AG08395 (cell line): ENCODE measurements at regions not wholly inside any gene's neighbourhood (a gene's known extent, or its start where the extent isn't known, plus 50 kb on each side); places are given as distances from the start of the nearest gene placed in this dataset.
"Not testable (repeated sequence)": the region's sequence is repeated elsewhere in the genome, so short reads cannot be mapped to it uniquely, and the experiment has no call there.

Experiments
- DNase-seq: peaks from one replicate; pipeline ENCODE4 v3.0.0; 2012; ENCODE audit warnings: mixed read lengths, low spot score

- not testable (repeated sequence) for DNase-seq
Observed at GRCh38 chrX:128606357-128606756, 554.2 kb upstream of the ACTRT1 start.

DNA sequence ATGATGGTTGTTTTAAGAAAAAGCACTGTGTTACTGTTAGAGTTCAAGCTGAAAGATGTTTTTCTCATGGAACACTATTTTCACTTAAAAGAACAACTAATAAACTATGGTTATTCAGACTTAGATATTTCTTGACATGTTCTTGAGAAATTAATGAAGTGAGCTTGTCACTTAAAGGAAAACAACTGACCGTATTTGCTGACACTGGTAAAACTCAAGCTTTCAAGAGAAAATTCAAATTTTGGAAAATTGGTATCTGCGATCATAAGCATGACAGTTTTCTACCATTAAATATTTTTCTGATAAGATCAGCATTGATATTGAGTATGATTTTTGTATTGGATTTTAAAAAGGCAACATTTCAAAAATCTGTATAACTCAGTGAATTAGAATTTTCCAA, 549.5 kb upstream of the ACTRT1 start:
- DNase-seq = no peak

DNA sequence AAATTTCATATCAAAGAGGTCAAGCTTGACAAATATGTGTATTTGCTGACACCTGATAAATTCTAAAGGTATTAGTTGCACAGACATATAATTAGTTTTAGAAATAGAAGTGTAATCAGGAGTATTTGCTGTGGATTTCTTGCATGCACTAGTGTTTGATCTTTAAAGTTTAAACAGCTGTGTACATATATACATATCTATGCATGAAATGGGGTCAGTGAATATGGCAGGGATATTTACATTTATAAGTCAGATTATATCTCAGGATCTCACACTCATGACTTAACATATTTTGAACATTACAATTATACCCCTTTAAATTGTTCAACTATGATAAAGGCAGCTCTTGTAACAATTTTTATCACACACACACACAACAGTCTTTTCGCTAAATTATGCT, 547.4 kb upstream of the ACTRT1 start:
- DNase-seq = no peak

DNA sequence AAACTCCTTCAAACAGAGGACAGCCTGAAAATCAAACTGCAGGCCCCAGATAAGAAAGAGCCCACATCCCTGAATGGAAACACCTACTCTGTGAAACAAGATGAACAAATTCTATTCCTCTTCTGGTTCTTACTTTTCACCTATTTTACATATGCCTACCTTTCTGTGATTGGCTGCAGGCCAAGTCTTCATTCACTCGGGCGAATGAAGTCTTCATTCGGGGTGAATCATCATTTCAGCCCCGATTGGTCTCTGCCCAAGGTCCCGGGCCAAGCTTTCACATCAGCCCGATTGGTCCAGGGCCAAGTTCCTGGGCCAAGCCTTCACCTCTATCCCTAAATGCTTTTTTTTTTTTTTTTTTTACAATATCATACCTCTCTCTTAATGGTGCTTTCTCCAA, 529.8 kb upstream of the ACTRT1 start:
- DNase-seq = no peak

GRCh38 chrX:128581615-128582014, 529.4 kb upstream of the ACTRT1 start:
- DNase-seq = no peak

DNA sequence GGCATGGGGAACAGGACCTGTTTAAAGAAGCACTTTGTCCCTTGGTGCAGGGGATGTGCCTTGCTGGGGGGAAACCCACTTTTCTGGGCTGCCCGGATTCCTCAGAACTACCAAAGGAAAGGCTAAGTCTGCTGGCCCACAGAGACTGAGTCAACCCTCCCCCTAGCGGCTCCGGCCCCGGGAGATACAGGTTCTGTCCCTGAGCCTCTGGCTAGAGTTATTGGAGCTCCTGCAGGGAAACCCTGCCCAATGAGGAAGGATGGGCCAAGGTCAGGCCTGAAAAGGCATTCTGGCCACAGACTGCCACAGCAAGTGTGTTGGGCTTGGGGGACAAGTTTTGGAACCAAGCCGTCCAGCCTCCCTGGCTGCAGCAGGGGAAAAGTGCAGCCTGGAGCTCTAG, 490.9 kb upstream of the ACTRT1 start:
- no peak for DNase-seq

DNA sequence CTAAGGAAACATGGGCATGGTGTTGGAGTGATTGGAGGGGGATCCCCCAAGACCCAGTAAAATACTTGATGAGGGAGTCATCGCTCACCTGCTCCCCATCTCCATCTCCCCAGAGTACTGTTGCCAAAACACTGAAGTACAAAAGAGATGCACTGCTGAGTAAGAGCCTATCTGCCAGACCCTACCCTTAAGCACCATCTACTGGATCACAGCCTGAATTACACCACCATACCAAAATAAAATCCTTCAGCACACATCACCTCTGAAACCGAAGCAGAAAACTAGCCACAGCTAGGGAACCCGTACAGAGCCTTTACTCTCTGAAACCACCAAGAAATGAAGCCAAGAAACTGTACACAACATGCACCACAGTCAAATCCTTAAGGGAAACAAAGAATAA, 466.3 kb upstream of the ACTRT1 start:
- no peak for DNase-seq

DNA sequence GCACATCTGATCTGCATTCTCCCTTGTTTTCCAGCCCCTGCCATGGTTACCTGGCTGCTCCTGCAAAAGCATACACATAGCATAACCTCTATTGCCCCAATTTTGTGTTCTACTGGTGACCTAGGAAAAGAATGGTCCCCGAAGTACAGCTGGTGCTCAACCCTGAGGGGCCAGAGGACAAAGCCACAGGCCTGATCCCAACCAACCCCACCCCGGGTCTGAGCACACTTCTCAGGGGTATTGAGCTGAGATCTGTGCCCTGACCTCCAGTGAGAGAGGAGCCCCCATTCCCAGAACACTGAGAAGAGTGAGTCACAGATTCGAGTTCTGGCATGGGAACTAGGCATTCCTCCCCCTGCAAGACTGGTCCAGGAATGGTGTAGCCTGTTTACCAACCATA, 465.5 kb upstream of the ACTRT1 start:
- DNase-seq = no peak

- no peak for DNase-seq
Observed at GRCh38 chrX:128504496-128504895, 452.3 kb upstream of the ACTRT1 start.

DNA sequence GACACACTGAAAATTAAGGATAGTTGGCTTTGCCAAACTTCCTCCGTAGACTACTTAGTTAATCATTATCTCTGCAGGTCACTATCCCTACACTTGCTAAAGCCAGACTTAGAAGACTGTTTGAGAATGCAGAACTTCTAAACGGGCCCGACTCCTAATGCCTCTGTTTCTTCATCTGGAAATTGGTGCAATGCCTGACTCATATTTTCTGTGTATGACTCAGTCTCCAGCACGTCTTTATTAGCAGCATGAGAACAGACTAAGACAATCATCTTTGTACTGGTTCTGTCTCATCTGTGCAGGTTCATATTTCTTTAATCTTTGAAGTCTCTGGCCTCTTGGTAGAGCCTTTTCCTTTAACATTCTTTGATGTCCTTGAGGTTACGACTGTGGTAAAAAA, 411.9 kb upstream of the ACTRT1 start:
- DNase-seq = no peak

GRCh38 chrX:128460835-128461234, 408.6 kb upstream of the ACTRT1 start:
- no peak for DNase-seq

- DNase-seq = no peak
Observed at GRCh38 chrX:128458888-128459287, 406.7 kb upstream of the ACTRT1 start.

GRCh38 chrX:128457674-128458073, 405.5 kb upstream of the ACTRT1 start:
- DNase-seq = no peak

DNA sequence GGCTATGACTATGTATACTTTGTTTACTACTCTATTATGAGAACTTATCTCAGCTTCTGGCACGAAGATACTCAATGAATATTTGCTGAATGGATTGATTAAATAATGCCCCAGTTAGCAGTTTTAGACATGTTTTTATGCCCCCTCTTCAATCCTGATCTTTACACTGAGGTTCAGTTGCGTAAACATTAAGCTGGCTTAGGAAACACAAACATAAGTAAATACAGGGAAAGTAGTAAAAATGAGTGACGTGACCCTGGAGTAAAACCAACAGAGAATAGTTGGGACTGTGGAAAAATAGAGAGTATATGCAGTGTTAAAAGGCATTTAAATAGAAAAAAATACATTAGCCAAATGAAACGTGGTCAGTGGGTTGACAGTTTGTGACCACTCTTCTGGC, 387.0 kb upstream of the ACTRT1 start:
- no peak for DNase-seq

- no peak for DNase-seq
Observed at GRCh38 chrX:128438082-128438481, 385.9 kb upstream of the ACTRT1 start.

DNA sequence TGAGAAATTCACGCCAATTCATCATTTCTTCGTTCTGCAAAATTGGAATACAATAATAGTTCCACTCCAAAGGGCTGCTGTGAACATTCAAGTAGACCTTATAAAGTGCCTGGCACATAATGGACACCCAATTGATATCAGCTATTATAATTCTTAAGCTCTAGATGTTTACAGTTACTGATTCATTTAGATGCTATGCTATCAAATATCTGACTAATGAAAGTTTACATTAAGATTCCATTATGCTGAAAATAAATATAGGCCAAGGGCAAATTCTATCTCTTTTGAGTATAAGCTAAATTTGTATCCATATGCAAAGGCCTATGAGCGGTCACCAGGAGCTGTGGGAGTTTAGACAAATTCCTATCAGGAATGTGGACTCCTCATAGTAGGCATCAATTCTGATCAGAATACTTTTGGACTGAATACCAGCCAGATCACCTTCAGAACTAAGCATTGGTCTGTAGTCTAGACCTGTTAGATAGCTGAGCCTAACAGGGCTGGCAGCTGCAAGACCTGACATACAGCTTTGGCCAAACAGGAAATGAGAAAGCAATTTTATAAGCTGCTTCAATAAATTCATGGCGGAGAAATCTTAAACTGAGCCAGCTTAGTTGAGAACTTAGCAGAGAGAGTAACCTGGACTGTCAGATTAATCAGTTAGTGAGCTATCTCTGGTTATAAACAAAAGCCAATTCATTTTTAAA, 384.3 kb upstream of the ACTRT1 start:
- DNase-seq = no peak

DNA sequence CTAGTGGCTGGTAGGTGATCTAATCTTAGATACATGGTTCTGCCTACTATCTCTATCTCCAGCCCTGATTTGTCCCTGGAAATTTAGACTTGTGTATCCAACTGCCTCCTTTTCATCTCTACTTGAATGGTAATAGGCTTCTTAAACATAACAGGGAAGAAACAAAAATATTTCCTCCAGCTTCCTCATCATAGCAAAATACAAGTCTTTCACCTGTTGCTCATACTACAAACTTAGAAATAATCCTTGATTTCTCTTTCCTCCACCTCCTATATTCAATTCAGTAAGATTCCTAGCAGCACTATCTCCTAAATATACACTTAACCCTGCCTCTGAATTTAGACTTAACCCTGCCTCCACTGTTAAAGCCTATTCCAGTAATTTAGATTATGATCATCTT, 373.3 kb upstream of the ACTRT1 start:
- no peak for DNase-seq

GRCh38 chrX:128408842-128409241, 356.6 kb upstream of the ACTRT1 start:
- DNase-seq = no peak

GRCh38 chrX:128396601-128397000, 344.4 kb upstream of the ACTRT1 start:
- DNase-seq = no peak

DNA sequence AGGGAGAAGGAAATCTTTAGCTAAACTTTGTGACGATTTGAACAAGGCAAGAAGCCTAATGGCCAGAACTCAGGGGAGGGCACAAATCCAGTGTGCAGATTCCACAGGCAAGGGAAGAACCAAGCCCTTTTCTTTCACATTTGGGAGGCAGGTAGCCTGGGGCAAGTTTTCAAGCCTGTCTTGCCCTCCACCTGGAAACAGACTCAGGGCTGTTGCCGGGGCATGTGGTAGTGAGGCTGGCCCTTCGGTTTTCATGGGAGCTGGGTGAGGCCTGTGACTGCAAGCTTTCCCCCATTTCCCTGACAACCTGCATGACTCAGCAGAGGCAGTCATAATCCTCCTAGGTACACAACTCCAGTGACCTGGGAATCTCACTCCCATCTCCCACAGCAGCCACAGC, 331.6 kb upstream of the ACTRT1 start:
- DNase-seq = not testable (repeated sequence)

- DNase-seq = no peak
Observed at GRCh38 chrX:128365492-128365891, 313.3 kb upstream of the ACTRT1 start.

DNA sequence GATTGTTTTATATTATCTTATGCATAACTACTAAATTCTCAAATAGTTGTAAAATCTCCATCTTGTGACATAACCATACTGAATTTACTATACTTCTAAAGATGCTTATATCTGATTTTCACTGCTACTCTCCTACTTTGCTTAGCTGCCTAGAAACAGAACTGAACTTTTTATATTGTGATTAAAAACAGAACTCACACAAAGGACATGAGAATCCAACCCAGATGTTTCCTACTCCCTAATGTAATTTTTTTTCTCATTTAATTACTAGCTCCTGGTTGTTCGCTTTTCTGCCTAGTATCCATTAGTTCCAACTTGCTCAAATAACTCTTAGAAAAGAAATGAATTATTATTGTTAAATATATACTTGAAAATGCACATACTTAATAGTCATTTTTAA, 283.5 kb upstream of the ACTRT1 start:
- no peak for DNase-seq

DNA sequence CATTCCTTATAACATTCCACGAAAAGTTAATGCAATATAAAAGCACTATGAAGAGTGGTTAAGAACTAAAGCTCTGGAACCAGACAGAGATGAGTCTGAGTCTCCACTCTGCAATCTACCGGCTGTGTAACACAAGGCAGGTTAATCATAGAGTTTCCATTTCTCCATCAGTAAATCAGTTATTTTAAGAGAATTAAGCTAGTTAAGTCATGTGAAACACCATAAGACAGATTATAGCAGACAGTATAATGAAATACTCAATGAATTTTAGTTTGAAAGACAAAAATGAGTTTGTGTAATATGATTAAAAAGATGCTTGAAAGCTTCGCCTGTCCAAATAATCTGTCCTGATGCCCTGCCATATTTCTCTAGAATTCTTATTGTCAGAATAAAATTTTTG, 282.6 kb upstream of the ACTRT1 start:
- DNase-seq = no peak

- no peak for DNase-seq
Observed at GRCh38 chrX:128310912-128311311, 258.7 kb upstream of the ACTRT1 start.

GRCh38 chrX:128309311-128309710, 257.1 kb upstream of the ACTRT1 start:
- DNase-seq = no peak
